ENCODE measurements at regions not wholly inside any gene's neighbourhood (a gene's known extent, or its start where the extent isn't known, plus 50 kb on each side); places are given as distances from the start of the nearest gene placed in this dataset.
A peak's percentile ranks its signal among the peaks of the same experiment; 100 is the strongest.
"Not testable (repeated sequence)": the region's sequence is repeated elsewhere in the genome, so short reads cannot be mapped to it uniquely, and the experiment has no call there.

- no peak for DNase-seq
Measured at GRCh38 chr4:138659037-138659811, 356.4 kb upstream of the NOCT start.

GRCh38 chr4:138658518-138658917, 357.1 kb upstream of the NOCT start:
- no peak for DNase-seq

DNA sequence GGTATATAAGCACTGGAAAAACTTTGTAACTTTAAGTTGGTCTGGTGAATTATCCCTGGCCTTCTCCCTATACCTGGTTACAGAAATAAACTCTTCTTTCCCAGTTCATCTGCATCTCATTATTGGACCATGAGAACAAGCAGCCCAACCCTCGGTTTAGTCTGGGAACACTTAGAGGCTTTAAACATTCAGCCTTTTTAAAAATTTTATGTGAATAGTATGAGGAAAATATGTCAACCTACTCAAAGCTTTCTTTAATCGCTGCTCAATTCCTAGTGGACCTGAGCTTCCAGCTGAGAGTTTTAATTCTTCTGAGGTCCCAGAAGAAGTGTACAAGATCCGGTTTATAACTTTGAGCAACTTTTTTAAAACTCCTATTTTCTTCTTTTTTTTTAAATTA, 358.6 kb upstream of the NOCT start:
- DNase-seq, result peak; percentile 52

DNA sequence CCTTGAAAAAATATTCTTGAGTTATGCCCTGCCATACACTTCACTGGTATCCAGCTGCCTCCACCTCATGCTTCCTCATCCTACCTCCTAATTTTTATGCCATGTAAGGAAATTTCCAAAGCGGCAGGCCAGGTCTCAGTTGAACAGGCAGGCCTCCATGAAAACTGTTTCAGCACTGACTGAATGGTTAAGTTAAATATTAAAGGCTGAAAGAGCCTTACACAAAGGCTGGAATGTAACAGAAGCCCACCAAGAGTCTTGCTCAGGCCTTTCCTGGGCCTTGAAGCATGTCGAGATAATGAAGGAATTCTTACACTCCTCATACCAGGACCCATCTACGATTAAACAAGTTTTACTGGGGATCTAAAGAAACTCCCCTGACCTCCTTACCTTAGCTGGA, 359.6 kb upstream of the NOCT start:
- no peak for DNase-seq

DNA sequence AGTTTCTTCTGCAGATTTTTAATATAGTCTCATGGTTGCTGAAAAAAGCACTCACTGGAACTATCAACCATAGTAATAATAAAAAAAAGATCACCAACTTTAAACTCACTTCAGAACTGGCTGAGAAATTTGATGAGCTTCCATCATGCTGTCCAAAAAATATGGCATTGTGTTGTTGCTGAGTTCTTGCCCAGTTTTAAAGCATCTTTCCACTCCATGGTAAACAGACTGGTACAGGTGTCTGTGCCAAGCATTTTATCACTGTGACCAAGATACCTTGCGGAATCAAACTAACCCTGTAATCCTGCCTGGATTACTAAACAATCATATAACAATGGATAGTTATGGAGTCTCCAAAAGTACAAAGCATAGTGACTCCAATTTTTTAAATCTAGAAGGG, 360.3 kb upstream of the NOCT start:
- DNase-seq, result no peak

DNA sequence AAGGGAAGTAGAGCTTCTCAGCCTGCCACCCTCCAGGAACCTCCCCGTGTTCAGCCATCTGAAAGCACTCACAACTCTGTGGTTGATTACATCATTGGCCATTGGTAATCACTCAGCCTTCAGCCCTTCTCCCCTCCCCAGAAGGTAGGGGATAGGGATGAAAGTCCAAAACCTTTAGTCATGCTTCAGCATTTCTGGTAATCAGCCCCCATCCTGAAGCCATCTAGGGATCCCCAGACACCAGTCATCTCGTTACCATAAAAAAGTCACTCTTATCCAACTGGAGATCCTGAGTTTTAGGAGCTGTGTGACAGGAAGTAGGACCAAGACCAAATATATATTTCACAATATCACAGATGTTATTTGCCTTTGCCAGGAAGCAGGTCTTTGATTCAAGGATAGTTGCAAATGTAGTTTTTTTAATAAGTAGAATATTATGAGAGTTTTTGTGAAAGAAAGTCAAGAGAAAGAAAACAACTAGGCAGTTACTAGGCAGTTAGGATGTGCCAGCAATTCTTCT, 364.6 kb upstream of the NOCT start:
- DNase-seq, result peak; percentile 49

GRCh38 chr4:138650495-138650894, 365.1 kb upstream of the NOCT start:
- DNase-seq, result no peak

DNA sequence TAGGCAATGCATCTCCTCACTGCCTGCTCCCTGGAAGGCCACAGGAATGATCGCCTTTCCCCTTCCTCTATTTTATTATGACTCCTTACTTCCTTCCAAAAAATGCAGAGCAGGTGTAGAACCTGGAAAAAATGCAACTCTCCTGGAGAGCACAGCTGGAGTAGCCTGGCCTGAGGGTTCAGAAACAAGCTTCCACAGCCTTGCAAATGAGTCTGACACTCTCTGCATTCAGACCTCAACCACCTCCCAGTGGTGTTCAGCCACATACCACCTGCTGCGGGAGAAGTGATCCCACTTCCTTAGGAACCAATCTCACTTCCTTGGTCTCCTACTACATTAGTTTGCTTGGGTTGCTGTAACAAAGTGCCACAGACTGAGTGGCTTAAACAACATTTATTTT, 368.1 kb upstream of the NOCT start:
- DNase-seq, result no peak

DNA sequence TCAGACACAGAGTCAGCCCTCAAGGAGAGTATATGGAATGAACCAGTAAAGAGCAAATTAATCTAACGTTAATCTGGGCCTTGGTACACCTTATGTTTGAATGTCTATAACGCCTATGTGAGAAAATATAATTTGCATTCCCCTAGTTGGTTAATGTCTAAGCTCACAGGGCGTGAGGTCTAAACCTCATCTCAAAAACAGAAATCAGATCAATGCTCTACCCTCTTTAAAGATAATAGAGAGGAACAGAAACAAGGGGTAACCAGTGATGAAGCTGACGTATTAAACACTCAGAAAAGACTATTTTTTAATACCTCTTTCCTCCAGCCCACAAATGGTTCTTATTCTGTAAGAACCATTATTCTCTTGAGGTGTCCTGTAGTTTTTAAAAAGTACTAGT, 369.2 kb upstream of the NOCT start:
- no peak for DNase-seq

DNA sequence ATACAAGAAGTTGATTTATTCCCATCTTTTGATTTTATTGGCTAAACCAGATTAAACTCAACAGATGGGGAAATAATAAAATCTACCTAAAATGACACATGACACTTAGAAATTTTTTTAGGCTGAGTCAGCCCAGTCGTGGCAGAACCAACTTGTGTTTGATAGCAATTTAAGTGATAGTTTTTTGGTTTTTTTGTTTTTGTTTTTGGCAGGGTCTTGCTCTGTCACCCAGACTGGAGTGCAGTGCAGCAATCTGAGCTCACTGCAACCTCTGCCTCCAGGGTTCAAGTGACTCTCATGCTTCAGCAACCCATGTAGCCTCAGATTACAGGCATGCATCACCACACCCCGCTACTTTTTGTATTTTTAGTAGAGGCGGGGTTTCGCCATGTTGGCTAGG, 370.3 kb upstream of the NOCT start:
- no peak for DNase-seq

- no peak for DNase-seq
Measured at GRCh38 chr4:138644322-138644721, 371.3 kb upstream of the NOCT start.

GRCh38 chr4:138643827-138644226, 371.8 kb upstream of the NOCT start:
- no peak for DNase-seq

DNA sequence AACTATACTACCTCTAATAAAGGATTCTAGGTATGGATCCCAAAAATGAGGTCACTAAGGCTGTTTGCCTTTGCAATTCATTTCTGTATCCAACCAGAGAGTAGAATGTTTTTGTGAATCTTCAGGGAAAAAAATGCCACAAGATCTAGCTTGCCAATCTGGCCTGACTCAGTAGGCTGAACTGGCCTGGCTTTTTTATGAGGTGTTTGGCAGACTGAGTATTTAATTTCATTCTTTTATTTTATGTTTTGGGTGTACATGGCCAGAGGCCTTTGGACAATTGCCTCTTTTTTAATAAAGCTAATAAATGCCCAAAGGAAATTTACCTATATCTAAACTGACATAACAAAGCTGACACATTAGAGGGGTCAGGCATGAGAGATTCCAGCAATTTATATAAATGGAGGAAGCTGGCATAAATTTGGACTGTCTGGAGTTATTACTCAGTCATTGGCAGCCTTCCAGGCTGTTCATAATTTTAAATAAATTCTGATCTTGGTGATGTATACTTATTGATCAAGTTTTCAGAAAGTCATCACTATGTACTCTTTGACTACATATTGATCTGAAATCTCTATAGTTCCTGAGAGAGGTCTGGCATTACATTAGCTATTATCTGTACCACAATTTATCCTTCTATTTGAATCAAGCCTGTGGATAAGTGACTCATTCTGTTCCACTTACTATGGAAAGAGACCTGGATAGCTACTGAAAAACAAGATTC, 376.4 kb upstream of the NOCT start:
- DNase-seq, result no peak

- no peak for DNase-seq
Measured at GRCh38 chr4:138636781-138637180, 378.8 kb upstream of the NOCT start.

DNA sequence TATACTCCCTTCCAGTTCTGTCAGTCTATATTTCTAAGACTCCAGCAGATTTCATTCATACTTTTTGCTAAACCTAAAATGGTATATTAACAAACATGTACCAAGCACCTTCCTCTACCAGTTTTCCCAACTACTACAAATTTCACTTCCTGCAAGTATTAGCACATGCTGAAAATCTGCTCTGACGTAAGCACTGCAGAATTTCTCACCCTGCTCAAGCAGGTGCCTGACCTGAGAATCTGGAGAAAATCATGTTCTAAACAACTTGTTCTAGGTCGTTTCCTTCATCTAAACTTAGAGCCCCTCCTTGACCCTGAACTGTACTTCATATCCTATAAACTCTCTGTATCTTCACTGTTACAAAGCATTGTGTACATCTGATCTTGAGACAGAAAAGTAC, 380.7 kb upstream of the NOCT start:
- no peak for DNase-seq

- no peak for DNase-seq
Measured at GRCh38 chr4:138633580-138633904, 382.0 kb upstream of the NOCT start.

DNA sequence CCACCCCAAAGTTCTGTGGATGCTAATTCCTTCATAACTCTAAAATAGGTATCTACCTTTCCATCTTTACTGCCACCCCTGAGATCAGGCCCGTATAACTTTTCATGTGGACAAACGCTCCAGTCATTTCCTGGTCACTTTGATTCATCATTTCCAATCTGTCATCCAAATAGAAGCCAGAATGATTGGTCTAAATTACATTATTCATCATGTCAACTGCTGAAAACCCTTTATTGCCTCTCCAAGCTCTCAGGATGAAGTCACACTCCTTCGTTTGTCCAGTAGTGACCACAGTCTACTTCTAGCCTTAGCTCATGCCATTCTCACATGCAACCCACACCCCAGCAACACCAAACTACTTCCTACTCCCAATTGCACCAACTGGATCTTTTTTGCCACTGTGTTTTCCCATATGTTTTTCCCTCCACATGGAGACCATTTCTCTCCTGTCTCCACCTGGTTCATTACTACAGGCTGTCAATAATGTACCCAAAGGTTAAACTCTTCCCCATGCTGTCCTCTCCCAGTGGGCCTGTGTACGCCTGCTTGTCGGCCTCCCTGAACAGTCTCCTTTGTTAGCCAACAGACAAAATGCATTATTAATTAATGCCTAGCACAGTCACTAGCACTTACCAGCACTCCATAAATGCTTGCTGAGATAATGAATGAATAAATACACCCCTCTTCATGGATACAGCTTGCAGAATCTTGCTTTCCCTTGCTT, 382.6 kb upstream of the NOCT start:
- no peak for DNase-seq

DNA sequence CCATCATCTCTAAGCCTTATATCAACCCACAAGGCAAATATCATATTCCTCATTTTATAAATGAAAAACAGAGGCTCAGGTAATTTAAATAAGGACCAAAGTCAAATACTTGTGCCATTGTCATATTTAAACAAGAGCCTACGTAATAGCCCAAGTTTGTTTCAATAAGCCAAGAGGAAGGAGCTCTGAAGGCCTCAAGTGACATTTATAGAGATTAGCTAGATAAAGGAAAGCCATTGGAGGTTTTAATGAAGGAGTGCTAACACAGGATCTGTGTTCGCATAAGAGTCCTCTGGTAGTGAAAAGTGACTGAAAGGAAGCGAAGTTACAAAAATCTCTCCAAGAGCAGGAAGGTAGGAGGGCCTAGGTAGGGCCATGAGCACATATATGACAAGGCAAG, 384.9 kb upstream of the NOCT start:
- no peak for DNase-seq

- DNase-seq, result no peak
Measured at GRCh38 chr4:138629669-138630068, 385.9 kb upstream of the NOCT start.

- DNase-seq, result no peak
Measured at GRCh38 chr4:138627096-138627495, 384.9 kb upstream of the SLC7A11 start.

GRCh38 chr4:138622362-138622761, 380.2 kb upstream of the SLC7A11 start:
- DNase-seq, result not testable (repeated sequence)

GRCh38 chr4:138616775-138617174, 374.6 kb upstream of the SLC7A11 start:
- DNase-seq, result peak; percentile 50

DNA sequence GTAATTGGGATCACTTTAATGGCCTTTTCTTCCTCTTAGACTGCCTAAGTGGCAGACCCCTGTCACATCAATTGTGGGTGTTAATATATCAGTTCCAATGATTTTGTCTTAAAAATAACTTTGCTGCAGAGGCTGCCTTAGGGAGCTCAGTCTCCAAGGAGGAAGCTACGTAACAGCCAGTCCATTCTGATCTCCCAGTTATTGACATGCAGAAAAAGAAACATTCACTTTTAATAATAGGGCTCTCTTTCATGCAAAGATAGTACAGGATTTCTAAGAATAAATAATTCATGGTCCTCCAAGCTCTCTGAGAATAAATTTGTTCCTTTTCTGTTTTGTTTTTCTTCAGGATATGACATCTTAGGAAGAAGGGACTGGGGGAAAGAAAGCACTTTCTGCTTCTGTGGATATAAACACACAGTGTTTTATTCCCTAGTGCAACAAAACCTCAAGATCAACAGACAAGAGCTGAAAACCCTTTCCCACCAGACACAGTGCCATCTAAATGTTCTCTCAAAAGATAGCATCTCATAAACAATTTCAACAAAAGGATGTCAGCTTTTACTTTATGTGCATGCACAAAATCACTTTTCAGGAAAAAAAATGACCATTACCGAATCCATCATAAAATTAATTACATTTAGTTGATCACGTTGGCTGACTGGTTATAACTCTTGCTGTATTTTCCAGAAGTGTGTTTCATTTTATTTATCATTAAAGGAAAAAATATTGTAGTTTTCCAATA, 372.4 kb upstream of the SLC7A11 start:
- no peak for DNase-seq
